ENCODE measurements at regions not wholly inside any gene's neighbourhood (a gene's known extent, or its start where the extent isn't known, plus 50 kb on each side); places are given as distances from the start of the nearest gene placed in this dataset.

GRCh38 chr2:23291239-23291638 is 93.7 kb upstream of the KLHL29 start:
- TF ChIP-seq JUND (IDR thresholded peaks at IDR 0.05; ENCODE audit: low read depth), result no peak
- no peak for DNase-seq (ENCODE audit: low read depth in 1 of 2, low spot score in 1 of 2)
- in situ Hi-C loops (cut with HindIII; ENCODE audit: low pct_unique_long_range_greater_than_20kb, low sequenced_read_pairs), result no loop called here

- in situ Hi-C loops (cut with HindIII; ENCODE audit: low pct_unique_long_range_greater_than_20kb, low sequenced_read_pairs), result no loop called here
- DNase-seq (ENCODE audit: low read depth in 1 of 2, low spot score in 1 of 2), result no peak
These were observed 93.0 kb upstream of the KLHL29 start for GRCh38 chr2:23292024-23292423.

GRCh38 chr2:23293063-23293462 is 91.9 kb upstream of the KLHL29 start:
- in situ Hi-C loops (cut with HindIII; ENCODE audit: low pct_unique_long_range_greater_than_20kb, low sequenced_read_pairs), result no loop called here
- TF ChIP-seq JUND (IDR thresholded peaks at IDR 0.05; ENCODE audit: low read depth), result no peak
- DNase-seq (ENCODE audit: low read depth in 1 of 2, low spot score in 1 of 2), result peak in 1 of 2 experiments; percentile 13

More at GRCh38 chr2:23292024-23292423, 93.0 kb upstream of the KLHL29 start:
- no peak for TF ChIP-seq JUND (IDR thresholded peaks at IDR 0.05; ENCODE audit: low read depth)

GRCh38 chr2:23293731-23294130 is 91.2 kb upstream of the KLHL29 start:
- in situ Hi-C loops (cut with HindIII; ENCODE audit: low pct_unique_long_range_greater_than_20kb, low sequenced_read_pairs), result no loop called here
- no peak for DNase-seq (ENCODE audit: low read depth in 1 of 2, low spot score in 1 of 2)
- TF ChIP-seq JUND (IDR thresholded peaks at IDR 0.05; ENCODE audit: low read depth), result no peak

- TF ChIP-seq JUND (IDR thresholded peaks at IDR 0.05; ENCODE audit: low read depth), result no peak
- in situ Hi-C loops (cut with HindIII; ENCODE audit: low pct_unique_long_range_greater_than_20kb, low sequenced_read_pairs), result no loop called here
- DNase-seq (ENCODE audit: low read depth in 1 of 2, low spot score in 1 of 2), result no peak
These were observed 90.7 kb upstream of the KLHL29 start for GRCh38 chr2:23294238-23294637.

GRCh38 chr2:23296691-23297090 is 88.3 kb upstream of the KLHL29 start:
- TF ChIP-seq JUND (IDR thresholded peaks at IDR 0.05; ENCODE audit: low read depth), result no peak
- DNase-seq (ENCODE audit: low read depth in 1 of 2, low spot score in 1 of 2), result no peak
- in situ Hi-C loops (cut with HindIII; ENCODE audit: low pct_unique_long_range_greater_than_20kb, low sequenced_read_pairs), result no loop called here

- TF ChIP-seq JUND (IDR thresholded peaks at IDR 0.05; ENCODE audit: low read depth), result no peak
- in situ Hi-C loops (cut with HindIII; ENCODE audit: low pct_unique_long_range_greater_than_20kb, low sequenced_read_pairs), result no loop called here
- DNase-seq (ENCODE audit: low read depth in 1 of 2, low spot score in 1 of 2), result no peak
These were observed 87.9 kb upstream of the KLHL29 start for GRCh38 chr2:23297112-23297511.

GRCh38 chr2:23298551-23298950 is 86.4 kb upstream of the KLHL29 start:
- TF ChIP-seq JUND (IDR thresholded peaks at IDR 0.05; ENCODE audit: low read depth), result no peak
- in situ Hi-C loops (cut with HindIII; ENCODE audit: low pct_unique_long_range_greater_than_20kb, low sequenced_read_pairs), result no loop called here
- no peak for DNase-seq (ENCODE audit: low read depth in 1 of 2, low spot score in 1 of 2)

- in situ Hi-C loops (cut with HindIII; ENCODE audit: low pct_unique_long_range_greater_than_20kb, low sequenced_read_pairs), result no loop called here
- no peak for TF ChIP-seq JUND (IDR thresholded peaks at IDR 0.05; ENCODE audit: low read depth)
- DNase-seq (ENCODE audit: low read depth in 1 of 2, low spot score in 1 of 2), result no peak
These were observed 85.3 kb upstream of the KLHL29 start for GRCh38 chr2:23299476-23300195.

GRCh38 chr2:23301136-23301535 is 83.8 kb upstream of the KLHL29 start:
- no peak for DNase-seq (ENCODE audit: low read depth in 1 of 2, low spot score in 1 of 2)
- in situ Hi-C loops (cut with HindIII; ENCODE audit: low pct_unique_long_range_greater_than_20kb, low sequenced_read_pairs), result no loop called here
- TF ChIP-seq JUND (IDR thresholded peaks at IDR 0.05; ENCODE audit: low read depth), result no peak

GRCh38 chr2:23302591-23302990 is 82.4 kb upstream of the KLHL29 start:
- DNase-seq (ENCODE audit: low read depth in 1 of 2, low spot score in 1 of 2), result no peak
- in situ Hi-C loops (cut with HindIII; ENCODE audit: low pct_unique_long_range_greater_than_20kb, low sequenced_read_pairs), result no loop called here
- TF ChIP-seq JUND (IDR thresholded peaks at IDR 0.05; ENCODE audit: low read depth), result no peak

- TF ChIP-seq JUND (IDR thresholded peaks at IDR 0.05; ENCODE audit: low read depth), result no peak
- in situ Hi-C loops (cut with HindIII; ENCODE audit: low pct_unique_long_range_greater_than_20kb, low sequenced_read_pairs), result no loop called here
- DNase-seq (ENCODE audit: low read depth in 1 of 2, low spot score in 1 of 2), result no peak
These were observed 78.6 kb upstream of the KLHL29 start for GRCh38 chr2:23306401-23306800.

- in situ Hi-C loops (cut with HindIII; ENCODE audit: low pct_unique_long_range_greater_than_20kb, low sequenced_read_pairs), result no loop called here
- TF ChIP-seq JUND (IDR thresholded peaks at IDR 0.05; ENCODE audit: low read depth), result no peak
- DNase-seq (ENCODE audit: low read depth in 1 of 2, low spot score in 1 of 2), result no peak
These were observed 73.8 kb upstream of the KLHL29 start for GRCh38 chr2:23311186-23311585.
